ENCODE measurements at regions not wholly inside any gene's neighbourhood (a gene's known extent, or its start where the extent isn't known, plus 50 kb on each side); places are given as distances from the start of the nearest gene placed in this dataset.
"Not testable (repeated sequence)": the region's sequence is repeated elsewhere in the genome, so short reads cannot be mapped to it uniquely, and the experiment has no call there.

DNA sequence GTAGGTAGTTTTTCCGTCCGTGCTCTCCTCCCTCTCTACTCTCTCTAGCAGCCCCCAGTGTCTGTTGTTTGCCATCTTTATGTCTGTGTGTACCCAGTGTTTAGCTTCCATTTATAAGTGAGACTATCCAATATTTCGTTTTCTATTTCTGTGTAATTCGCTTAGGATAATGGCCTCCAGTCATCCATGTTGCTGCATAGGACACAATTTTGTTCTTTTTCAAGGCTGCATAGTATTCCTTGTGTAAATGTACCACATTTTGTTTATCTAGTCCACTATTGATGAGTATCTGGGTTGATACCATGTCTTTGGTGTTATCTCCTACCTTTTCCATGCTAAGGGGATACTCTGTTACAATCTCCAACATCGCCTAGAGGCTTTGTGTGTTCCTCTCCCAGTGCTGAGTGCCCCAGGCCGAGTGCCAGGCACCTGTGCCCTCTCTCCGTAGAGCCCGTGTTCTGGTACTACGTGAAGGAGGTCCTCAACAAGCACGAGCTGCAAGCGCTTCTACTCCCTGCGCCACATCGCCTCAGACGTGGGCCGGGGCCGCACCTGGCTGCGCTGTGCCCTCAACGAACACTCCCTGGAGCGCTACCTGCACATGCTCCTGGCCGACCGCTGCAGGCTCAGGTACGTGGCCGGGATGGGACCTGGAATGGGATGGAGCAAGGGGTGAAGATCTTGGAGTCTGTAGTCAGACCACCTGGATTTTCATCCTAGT lies 51.0 kb downstream of the NPIPB11 start:
- DNase-seq = not testable (repeated sequence)

DNA sequence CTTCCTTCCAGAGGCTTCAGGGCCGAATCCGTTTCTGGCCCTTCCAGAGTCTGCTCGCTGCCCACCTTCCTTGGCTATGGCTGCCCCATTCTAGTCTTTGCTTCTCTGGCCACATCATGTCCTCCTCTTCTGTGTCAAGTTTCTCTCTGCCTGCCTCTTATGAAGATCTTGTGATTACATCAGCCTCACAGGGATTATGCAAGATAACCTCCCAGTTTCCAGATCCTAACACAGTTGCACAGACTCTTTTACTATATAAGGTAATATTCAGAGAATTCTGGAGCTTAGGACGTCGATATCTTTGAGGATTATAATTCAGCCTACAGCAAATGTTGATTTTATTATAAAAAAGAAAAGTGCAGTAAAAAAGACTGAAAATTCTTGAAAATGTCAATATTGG lies 52.1 kb downstream of the NPIPB11 start:
- DNase-seq = not testable (repeated sequence)

DNA sequence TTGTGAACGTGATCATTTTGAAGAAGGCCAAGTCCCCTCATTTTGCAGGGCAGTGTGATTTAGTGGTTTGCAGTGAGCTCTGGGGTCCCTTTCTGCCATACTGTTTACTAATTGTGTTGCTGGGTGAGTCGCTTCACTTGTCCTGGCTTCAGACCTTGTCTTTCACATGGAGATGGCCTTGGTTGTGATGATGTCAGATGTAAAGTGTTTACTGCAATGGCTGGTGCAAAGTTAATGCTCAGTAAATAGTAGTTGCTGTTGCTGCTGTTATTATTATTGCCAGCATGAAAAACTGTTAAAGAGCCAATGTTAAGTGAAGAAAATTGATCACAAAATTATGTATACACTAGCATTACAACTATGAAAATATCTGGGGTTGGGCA lies 53.9 kb downstream of the NPIPB11 start:
- DNase-seq = not testable (repeated sequence)

DNA sequence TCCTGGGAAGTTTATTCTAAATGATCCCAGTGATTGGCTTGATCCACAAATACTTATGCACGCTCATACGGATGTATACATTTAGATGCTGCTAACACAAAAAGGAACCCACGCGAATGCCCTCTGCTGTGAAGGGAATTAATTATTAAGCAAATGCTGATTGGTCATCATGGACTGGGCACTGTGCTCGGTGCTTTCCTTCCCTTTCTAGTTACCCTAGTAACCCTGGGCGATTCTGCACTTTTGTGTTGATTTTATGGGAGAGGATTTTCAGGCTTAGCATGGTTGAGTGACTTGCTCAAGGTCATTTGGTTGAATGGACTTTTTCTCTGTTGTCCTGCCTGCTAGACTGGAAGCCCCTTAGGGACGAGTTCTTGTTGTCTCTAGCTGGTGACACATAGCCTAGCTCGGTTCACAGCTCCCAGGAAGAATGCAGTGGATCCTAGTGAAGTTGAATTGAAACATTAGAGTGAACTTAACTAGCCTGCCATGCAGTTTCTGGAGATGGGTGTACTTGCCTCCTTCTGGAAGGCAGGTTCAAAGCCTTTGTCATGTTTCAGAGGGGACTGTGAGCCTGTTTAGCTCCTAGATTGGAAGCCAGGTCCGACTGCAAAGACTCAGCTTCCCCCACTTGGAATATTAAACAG lies 54.4 kb downstream of the NPIPB11 start:
- peak; percentile 35 for DNase-seq

DNA sequence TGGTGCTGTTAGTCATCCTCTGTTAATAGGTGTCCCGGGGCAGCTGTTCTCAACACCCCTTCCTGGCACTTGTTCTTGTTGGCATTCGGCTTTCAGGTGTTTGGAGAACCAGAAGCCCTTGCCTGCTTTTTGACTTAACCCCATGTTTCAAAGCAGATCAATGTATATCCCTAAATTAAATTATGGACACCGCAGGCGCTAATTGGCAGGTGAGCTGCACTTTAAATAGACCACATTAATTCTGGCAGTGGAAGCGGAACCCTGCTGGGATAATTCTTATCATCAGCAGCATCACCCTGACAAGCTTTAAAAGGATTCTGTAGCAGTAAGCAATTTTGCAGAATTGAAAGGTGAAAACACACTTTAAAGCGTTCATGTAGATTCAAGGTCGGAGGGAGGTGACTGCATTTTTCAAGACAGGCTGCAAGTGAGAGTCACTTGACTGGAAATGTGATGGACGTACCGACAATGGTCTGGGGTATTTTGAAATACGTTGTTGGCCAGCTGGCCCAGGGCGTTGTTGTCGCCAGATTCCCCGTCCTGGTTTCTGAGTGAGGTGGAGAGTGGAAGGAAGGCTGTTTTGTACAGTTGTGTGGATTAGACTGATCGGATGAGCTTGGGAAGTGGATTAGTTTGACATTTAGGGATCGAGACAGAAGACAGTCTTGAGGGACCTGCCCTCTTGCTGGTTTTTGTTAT lies 55.1 kb downstream of the NPIPB11 start:
- peak; percentile 57 for DNase-seq

DNA sequence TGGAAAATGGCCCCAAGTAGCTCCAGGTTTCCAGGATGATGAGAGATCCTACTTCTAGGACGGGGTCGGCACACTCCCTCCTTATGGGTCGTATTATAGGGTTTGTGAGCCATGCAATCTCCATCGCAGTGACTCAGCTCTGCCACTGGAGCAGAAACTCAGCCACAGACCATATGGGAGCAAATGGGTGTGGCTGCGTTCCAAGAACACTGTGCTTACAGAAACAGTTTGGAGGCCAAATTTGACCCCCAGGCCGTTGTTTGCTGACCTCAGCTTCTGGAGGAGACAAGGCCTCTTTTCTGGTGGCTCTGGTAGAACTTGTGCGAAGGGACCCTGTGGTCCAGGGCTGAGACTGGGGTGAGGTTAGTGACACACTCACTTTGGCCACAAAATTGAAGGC lies 56.5 kb downstream of the NPIPB11 start:
- not testable (repeated sequence) for DNase-seq

DNA sequence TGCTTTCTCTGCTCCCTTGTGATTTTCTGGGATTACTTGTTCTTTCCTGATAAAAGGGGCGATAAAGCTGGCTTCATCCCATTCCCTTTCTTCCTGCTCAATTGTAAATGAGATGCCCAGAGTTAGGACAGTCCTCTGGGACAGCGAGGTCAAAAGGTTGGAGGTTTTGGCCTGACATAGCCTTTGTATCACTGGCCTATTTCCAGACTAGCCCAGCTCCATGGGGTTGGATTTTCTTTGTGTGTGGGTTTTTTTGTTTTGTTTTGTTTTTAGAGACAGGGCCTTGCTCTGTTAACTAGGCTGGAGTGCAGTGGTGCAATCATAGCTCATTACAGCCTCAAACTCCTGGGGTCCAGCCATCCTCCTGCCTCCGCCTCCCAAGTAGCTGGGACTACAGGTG lies 57.8 kb downstream of the NPIPB11 start:
- not testable (repeated sequence) for DNase-seq

DNA sequence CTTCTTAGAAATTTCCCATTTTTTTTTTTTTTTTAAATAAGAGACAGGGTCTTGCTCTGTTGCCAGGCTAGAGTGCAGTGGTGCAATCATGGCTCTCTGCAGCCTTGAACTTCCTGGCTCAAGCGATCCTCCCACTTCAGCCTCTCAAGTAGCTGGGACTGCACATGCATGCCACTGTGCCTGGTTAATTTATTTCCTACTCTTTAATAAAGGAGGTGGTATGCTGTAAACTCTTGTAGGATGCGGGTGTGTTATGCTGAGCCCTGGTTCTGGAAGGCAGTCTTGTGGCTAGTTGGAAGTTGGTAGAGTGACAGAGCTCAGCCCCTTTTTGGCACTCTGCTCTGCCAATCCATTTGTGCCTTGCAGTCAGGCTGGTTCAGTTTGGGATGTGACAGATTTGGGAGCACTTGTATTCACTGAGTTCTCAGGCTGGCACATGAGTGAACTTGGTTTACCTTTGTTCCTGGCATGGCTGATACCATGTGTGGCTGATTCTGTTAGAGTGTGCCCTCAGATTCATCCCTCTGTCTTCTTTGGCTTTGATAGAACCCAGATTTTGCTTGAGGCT lies 58.3 kb downstream of the NPIPB11 start:
- DNase-seq = not testable (repeated sequence)

DNA sequence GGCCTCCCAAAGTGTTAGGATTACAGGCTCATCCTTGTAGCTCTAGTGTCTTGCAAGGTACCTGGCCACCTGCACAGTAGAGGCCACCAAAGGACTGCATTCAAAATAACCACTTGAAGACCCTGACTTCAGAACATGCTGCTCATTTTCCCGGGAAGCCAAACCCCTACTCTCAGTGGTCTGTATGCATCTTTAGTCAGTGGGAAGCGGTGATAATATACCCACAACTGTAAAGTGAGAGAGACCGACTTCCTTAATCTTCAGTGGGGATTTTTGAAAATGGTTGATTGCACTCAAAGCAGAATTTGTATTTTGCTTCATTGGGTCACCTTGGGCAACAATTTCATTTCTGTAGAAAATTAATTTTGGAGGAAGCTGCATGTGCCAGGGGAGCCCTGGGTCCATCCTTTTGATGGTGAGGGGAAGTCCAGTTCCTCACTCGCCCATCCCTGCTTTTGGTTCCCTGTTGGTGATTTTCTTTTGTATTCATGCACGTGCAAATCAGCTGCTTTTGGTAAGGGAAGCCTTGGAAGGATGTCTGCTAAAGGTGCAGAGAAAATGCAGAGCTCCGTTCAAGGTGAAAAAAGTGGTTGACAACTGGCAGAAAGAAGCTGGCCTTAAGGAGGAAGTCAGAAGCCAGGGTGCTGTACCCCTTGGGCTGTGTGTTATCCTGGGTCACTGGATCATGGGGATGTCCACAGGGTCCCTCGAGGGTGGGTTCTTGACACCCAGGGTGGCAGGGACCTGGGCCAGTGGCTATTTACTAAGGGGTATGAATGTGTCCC lies 59.5 kb downstream of the NPIPB11 start:
- DNase-seq = not testable (repeated sequence)

DNA sequence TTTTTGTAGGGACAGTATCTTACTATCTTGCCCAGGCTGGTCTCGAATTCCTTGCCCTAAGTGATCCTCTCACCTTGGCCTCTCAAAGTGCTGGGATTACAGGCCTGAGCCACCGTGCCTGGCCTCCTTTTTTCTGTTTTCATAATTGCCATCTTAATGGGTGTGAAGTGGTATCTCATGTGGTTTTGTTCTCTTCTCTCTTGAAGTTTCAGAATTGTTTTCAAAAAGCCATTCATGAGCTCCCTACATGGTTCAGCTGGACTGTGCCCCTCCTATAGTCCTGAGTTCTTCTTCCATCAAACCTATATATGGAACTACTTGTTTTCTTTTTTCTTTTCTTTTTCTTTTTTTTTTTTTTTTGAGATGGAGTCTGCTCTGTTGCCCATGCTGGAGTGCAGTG lies 60.3 kb downstream of the NPIPB11 start:
- not testable (repeated sequence) for DNase-seq

DNA sequence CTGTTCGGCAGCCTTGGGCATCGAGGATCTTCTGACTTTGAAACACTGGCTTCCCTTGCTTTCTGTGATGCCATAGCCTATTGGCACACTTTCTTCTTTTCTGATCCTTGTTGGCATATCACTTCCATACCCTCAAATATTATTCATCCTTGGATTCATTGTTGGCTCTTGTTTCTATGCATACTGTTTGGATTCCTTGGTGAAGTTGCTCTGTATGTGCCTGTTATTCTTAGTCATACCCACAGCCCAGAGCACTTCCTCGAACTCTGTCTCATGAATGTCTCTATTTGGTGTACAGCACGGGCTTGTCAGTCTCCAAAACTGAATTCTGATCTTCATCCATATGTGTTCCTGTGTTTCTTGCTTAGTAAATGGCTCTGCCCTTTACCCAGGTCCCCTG lies 63.6 kb downstream of the NPIPB11 start:
- DNase-seq = not testable (repeated sequence)

DNA sequence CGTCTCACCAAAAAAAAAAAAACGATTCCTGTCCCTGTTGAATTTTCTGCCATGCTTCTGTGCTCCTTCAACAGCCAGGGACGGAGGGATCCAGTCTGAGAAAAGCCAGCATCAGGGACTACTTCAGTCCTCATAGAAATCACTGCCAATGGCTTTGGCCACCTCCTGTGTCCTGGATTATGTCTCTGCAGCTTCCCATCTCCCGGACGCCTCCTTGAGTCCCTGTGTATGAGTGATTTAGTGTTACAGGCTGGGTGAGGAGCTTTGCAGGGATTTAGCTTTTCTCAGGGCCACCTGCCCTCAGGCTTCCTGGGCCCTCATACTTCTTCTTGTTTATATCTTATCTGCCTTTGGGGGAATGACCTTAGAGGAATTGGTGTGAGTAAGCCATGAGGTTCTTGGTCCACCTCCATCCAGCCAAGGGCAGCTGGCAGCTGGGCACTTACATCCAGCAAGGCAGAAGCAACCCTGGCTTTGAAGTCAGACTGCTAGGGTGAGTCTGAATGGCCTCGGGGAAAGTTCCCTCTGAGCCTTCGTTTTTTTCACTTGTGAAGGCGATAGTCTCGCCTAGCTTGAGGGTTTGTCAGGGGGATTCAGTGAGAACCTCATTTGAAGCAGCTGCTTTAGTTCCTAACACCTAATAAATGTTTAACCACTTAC lies 65.6 kb downstream of the NPIPB11 start:
- not testable (repeated sequence) for DNase-seq

DNA sequence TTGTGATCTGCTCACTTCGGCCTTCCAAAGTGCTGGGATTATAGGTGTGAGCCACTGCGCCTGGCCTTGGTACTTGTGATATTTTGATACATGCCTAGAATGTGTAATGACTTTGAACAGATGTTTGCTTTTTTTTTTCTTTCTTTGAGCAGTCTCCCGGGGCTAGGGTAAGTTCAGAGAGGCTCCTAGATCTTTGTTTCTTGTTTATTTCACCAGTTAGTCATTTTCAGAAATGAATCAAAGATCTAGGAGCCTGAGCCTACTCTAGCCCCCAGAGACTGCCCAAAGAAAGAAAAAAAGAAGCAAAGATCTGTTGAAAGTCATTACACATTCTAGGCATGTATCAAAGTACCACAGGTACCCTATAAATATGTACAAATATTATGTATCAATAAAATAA lies 66.3 kb downstream of the NPIPB11 start:
- DNase-seq = not testable (repeated sequence)

DNA sequence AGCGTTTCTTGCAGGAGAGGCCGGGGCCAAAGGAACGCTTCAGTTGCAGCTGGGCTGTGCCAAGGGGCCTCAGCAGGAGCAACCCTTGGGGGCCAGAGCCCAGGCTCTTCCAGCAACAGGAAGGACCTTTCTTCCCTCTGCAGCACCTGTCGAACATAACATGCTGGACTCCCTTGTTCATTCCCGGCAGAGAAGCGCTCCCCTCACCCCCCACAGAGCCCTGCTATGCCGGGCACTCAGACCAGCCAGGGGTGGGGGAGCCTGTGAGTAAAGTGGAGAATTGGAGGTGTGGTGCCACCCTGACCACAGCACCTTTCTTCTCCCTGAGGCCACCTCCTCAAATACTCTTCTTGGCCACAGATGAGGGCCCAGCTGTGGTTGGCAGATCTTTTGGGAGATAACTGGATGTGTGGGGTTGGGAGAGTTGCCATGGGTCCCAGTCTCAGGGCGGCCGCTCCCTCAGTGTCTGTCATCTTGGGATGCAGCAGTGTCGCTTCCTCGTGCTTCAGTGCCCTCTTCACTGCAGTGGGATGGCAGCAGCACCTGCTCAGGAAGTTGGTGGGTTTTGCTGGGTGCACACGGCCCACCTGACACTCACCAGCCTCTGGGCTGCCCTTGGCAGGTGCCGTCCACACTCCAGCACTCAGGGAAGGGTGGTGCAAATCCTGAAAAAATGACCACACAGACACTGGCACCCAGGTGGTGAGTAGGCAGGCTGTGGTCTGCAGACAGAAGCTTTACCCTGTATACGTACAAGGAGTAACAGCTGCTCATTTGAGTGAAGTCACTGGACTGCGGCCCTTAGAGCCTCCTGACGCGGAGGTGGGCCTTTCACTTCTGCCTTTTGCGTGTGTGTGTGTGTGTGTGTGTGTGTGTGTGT lies 67.5 kb downstream of the NPIPB11 start:
- DNase-seq = not testable (repeated sequence)

DNA sequence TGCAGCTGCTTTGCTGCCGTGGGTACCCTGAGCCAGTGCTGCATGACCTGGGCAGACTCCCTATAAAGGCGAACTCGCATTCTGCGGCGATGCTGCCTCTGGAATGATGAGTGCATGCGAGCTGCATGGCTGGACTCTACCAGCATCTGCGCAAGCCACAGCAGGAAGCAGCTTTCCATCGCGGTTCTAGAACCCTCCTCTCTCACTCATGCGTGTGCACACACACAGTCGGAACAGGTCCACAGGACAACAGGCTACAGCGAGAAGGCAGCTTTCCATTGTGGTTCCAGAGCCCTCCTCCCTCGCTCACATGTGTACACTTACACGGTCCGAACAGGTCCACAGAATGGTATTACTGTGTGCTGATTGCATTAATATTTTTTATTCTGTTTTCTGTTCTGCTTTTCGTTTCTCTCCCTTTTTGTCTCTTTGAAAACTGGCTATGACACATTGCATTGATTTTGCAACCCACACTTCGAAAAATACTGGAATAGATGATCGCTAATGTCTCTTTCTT lies 69.1 kb downstream of the NPIPB11 start:
- DNase-seq = not testable (repeated sequence)

DNA sequence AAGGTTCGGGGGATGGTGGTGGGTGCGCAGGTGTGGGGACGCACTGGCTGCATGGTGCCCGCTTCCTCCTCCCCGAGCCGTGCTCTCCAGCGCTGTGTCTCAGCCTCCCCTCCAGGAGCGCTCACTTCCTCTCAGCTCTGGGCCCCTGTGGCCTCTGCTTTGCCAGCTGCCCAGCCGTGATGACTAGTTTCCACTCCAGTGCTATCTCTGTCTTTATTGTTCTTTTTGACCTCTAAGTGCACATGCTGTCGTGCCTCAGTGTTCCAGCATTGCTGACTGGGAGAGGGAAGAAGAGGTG lies 71.0 kb downstream of the NPIPB11 start:
- DNase-seq = not testable (repeated sequence)

DNA sequence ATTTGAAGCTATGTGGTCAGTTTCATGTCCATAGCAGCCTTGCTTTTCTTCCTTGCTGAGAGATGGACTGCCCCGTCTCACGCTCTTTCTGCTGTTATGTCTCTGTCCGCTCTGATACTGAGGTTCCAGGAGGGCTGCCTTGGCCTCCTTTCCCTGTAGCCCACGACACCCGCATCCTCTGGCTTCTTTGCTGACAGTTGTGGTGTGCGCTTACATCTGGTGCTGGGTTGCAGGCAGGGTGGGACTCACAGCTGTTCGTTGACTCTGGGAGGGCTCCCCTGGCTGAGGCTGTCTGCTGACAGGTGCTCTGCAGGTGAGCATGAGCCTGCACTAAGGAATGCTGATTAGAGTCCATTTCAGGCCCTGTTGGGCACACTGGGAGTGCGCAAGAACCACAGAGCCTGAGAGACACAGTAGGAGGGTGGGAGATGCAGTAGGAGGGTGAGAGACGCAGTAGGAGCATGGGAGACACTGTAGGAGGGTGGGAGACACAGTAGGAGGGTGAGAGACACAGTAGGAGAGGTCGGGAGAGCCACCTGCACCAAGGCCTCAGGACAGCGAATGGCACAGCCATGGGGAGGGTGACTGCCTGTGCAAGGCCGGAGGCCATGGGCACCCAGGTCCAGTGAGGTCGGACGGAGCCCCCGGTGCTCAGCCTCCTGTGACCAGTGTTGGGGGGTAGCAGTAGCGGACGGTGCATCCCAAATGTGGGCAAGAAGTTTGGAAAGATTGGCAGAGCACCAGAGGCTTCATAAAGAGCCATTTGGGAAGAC lies 71.5 kb downstream of the NPIPB11 start:
- not testable (repeated sequence) for DNase-seq

DNA sequence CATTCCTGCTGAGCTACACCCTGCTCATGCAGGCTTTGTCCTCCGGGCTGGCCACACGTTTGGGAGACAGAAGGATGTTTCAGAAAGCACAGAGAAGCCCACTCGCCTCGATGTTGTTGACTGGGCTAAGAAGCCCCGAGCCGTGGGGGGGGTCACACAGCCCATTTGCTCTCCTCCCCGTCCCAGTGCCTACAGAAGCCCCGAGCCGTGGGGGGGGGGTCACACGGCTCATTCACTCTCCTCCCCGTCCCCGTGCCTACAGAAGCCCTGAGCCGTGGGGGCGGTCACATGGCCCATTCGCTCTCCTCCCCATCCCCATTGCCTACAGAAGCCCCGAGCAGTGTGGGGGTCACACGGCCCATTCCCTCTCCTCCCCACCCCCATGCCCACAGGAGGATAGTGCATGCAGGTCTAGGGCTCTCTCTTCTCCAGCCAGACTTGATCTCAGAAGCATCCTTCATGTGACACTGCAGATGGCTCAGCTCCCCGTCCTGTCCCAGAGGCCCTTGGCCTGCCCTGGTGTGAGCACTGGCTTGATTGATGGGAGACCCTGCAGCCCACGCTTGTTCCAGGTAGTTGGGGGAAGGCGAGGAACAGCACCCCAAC lies 72.9 kb downstream of the NPIPB11 start:
- DNase-seq = not testable (repeated sequence)

DNA sequence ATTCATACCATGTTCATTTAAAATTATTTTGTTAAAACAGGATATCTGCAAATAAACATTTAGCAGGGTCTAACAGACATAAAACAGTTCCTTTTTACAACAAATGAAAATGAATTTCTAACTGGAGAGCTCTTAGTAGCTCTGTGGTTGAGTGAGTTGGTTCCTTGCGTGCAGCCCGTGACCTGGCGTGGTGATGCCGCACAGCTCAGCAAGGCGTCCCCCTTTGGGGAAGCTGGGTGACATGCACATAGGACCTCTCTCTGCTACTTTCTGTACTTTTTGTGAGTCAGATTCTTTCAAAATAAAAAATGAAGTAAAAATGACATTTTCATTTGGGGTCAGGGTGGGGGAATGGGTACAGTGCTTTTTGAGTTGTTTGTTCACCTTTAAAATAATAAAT lies 75.9 kb downstream of the NPIPB11 start:
- DNase-seq = not testable (repeated sequence)

DNA sequence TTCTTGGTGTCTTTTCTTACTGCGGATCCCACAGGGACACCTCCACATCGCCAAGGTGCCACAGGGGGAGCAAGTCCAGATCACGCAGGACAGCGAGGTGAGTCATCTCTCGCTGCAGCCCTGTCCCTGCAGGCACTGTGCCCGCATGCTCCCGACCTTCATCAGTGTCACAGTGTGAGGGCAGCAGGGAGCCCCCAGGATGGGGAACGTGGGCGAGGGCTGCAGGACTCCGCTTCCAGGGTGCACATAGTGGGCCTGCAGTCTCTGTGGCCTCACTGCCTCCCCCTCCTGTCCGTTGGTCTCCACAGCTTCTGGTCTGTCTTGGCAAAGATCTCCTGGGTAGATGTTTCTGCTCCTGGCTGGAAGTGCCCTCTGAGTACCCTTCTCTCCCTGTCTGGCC lies 78.0 kb downstream of the NPIPB11 start:
- DNase-seq = not testable (repeated sequence)

Measured in eye (tissue), 1 donor.